LHCN-M2 (cell line): ENCODE measurements at regions not wholly inside any gene's neighbourhood (a gene's known extent, or its start where the extent isn't known, plus 50 kb on each side); places are given as distances from the start of the nearest gene placed in this dataset.

Experiments
- DNase-seq: peaks from one replicate; pipeline ENCODE4 v3.0.0-alpha.2; 2012; ENCODE audit warnings: low read depth

DNA sequence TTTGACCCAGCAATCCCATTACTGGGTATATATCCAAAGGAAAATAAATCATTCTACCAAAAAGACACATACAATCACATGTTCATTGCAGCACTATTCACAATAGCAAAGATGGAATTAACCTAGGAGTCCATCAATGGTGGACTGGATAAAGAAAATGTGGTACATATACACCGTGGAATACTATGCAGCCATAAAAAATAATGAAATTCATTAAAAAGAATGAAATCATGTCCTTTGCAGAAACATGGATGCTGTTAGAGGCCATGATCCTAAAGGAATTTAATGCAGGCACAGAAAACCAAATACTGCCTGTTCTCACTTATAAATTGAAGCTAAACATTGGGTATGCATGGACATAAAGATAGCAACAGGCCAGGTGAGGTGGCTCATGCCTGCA lies 61.9 kb upstream of the BMP6 start:
- DNase-seq = no peak

DNA sequence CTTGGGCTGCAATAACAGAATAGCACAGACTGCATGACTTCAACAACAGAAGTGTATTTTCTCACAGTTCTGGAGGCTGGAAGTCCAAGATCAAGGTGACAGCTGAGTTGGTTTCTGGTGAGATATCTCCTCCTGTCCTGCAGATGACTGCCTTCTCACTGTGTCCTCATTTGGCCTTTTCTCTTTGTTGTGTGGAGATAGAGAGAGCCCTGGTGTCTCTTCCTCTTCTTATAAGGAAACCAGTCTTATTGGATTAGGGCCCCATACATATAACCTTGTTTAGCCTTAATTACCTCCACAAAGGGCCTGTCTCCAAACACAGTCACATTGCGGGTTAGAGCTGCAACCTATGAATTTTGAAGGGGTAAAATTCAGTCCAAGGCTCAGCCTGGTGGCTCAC lies 57.0 kb upstream of the BMP6 start:
- no peak for DNase-seq

DNA sequence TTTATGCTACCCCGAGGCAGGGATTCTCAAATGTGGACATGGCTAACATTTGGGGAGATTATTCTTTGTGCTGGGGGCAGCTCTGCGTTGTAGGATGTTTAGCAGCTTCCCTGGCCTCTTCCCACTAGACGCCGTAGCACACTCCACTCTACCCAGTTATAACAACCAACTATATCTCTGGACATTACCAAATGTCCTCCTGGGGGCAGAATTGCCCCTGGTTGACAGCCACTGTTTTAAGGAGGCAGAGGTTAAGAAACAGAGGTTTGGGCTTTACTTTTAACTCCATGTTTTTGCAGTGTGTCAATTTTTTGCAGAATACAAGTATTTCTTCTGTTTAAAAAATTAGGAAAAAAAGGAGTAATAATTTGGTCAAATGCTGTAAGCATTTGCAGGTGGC lies 56.2 kb upstream of the BMP6 start:
- DNase-seq = no peak

DNA sequence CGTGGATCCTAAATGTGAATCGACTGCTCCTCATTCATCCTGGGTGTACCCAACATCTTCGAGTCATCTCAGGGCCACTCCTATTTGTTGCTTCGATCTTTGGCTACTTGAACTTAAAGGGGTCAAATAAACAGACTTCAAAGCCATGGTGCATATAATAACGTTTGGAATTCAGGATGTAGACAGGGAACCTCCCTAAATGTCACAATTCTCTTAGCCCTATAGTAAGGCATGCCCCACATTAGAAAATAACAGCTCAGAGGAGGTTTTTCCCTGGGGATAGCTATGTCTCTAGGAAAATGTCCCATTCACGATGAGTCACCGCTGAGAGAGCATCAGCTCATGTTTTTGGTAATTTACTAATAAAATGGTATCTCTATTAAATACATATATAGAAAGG lies 54.8 kb upstream of the BMP6 start:
- peak; percentile 61 for DNase-seq

DNA sequence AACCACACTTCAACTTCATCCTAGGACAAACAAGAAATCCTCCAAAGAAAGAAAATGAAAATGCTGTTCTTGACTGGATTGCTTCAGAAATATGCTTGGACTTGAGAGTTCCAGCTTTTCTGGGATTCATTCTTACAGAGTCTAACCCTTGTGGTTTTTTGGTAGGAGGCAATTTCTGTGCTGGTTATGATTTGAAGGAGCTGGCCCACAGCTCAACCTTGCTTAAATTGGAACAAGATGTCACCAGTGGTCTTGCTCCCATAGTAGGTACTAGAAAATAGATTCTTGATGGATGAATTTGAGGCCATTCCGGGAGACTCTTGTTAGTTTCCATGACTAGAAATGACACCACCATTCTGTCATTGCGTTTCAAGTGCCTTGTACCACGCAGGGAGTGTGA lies 54.3 kb upstream of the BMP6 start:
- no peak for DNase-seq

DNA sequence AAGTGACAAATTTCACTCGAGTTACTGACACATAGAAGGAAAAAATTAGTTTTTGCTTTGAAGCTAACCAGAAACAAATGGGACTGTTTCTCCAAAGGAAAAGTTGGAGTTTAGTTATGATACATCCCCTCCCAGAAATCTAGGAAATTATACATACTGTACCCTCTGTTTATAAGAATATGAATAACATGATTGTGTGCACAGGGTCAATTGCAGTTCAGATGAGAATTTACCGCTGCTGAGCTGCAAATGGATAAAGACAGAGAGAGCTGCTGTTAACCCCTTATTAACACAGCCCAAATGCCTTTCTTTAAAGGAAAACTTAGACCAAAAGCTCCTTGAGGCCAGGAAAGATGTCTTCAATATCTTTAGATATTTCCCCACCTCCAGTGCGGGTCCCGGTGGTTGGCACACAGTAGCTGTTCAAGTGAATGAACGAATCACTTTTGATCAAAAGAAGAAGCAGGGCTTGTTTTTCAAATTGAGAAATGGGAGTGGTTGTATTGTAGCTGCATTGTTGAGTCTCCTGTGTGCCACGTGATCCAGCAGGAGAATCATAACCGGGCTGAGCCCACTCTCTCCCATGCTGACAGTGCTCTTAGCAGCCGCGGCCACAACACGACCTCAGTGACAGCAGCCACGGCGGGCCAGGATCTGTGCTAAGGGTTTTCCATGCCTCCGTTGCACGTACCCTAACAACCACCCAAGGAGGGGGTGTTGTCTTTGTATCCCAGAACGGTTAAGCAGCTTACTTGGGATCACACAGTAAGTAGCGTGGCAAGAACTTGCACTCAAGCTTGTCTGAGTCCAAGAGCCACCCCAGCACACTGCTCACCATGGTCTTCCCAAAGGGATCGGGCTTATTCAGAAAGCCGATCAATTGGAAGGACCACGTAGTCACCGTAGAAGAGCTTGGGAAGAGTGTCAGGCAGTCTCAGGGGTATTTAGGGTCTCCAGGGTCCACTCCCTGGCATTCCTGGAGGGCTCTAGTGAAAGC lies 53.5 kb upstream of the BMP6 start:
- DNase-seq = no peak

DNA sequence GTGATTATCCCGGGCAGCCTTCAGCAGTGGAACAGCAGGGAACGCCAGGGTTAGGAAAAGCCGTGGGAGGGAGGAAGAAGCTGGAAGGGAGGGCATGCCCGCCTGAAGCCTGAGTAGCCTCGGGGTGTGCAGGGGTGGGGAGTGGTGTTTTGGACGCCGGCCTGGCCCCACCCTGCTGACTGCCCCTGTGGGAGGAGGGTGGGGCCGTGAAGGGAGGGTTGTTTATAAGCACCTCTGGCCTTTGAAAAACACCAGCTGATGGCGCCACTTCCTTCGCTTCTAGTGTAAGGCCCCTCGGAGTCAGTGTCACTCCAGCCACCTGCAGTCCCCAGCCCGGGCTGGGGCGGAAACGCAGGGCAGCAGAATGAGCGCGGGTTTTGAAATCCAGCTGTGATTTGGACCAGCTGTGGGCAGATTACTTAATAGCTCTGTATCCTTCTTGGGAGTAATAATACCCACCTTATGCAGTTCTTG lies 52.8 kb upstream of the BMP6 start:
- DNase-seq = no peak

DNA sequence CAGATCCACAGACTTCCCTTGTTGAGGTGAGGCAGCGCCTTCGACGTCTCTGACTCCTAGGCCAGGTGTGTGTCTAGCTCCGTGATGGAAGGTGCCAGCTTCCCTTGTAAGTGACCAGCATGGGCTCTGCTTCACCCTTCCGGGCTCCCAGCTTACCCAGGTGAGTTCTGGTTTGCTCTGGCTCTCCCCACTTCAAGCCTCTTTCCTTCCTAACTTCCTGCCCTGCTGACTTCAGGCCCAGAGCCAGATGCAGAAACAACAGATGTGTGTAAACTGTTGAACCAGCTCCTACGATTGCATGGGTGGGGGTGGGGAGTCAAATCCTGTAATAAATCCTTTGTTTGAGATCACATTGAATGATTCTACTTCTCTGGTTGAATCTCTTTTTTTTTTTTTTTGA lies 51.6 kb upstream of the BMP6 start:
- DNase-seq = no peak

DNA sequence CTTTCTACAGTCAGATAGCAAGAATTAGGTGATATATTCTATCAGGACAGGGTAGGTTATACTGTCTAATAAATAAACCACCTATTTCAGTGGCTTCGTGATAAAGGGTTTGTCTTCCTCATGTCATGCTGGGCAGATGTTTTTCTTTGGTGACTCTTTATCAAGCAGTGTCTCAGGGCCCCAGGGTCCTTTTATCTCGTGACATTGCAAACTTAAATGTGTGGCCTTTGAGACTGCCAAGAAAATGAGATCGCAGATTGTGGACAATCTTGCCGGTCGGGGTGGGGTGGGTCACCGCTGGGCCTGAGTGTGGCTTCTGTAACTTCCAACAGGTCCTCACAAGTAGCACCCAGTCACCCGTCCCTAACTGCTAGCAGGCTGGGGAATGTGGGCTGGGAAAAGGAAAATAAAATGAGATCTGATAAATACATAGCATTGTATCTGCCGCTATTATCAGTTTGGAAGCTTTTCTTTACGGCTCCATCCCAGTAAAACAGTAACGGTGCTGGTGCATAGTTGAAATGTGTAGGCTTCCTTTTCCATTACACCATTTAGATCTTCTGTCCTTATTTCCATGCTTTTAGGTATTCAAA lies 50.5 kb upstream of the BMP6 start:
- no peak for DNase-seq
